ENCODE measurements at regions not wholly inside any gene's neighbourhood (a gene's known extent, or its start where the extent isn't known, plus 50 kb on each side); places are given as distances from the start of the nearest gene placed in this dataset.

DNA sequence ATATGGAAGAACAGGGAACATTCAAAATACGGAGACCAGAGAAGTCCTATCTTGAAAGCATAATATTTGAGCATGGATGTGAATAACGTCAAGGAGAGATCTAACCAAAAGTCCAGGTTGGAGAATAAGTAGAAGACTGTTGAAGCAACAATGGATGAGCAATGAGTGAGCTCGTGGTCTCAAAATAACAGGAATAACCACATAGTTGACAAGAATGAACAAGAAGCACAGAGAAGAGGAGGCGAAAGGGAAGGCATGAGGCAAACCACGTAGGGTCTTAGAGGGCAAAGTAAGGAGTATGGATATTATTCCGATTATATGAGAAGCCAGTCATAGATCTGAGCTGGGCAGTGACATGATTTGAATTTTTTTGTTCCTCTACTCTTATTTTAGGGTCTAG, 710.2 kb downstream of the BRINP1 start:
- Histone ChIP-seq H3K9me3 (ENCODE audit: control insufficient read depth, insufficient read depth, low read depth, low read length) (no peaks in the 10 kb centered on the region), H3K4me1 (ENCODE audit: control insufficient read depth, insufficient read depth, low read length) (no peaks in the 10 kb centered on the region), H3K36me3 (ENCODE audit: control insufficient read depth in 2 of 2, insufficient read depth in 1 of 2, low read length in 2 of 2) (no peaks in the 10 kb centered on the region), H3K4me3 (ENCODE audit: low read depth, low read length) (no peak overlapping the region), H3K27ac (ENCODE audit: extremely low read depth, low read depth, low read length) (no peak overlapping the region)
- TF ChIP-seq ZNF19 (tag by site-specific recombination; IDR thresholded peaks at IDR 0.05; ENCODE audit: low read depth), result no peak
- TF ChIP-seq IKZF3 (tag by site-specific recombination; IDR thresholded peaks at IDR 0.05), result no peak
- TF ChIP-seq, protein P1, sequence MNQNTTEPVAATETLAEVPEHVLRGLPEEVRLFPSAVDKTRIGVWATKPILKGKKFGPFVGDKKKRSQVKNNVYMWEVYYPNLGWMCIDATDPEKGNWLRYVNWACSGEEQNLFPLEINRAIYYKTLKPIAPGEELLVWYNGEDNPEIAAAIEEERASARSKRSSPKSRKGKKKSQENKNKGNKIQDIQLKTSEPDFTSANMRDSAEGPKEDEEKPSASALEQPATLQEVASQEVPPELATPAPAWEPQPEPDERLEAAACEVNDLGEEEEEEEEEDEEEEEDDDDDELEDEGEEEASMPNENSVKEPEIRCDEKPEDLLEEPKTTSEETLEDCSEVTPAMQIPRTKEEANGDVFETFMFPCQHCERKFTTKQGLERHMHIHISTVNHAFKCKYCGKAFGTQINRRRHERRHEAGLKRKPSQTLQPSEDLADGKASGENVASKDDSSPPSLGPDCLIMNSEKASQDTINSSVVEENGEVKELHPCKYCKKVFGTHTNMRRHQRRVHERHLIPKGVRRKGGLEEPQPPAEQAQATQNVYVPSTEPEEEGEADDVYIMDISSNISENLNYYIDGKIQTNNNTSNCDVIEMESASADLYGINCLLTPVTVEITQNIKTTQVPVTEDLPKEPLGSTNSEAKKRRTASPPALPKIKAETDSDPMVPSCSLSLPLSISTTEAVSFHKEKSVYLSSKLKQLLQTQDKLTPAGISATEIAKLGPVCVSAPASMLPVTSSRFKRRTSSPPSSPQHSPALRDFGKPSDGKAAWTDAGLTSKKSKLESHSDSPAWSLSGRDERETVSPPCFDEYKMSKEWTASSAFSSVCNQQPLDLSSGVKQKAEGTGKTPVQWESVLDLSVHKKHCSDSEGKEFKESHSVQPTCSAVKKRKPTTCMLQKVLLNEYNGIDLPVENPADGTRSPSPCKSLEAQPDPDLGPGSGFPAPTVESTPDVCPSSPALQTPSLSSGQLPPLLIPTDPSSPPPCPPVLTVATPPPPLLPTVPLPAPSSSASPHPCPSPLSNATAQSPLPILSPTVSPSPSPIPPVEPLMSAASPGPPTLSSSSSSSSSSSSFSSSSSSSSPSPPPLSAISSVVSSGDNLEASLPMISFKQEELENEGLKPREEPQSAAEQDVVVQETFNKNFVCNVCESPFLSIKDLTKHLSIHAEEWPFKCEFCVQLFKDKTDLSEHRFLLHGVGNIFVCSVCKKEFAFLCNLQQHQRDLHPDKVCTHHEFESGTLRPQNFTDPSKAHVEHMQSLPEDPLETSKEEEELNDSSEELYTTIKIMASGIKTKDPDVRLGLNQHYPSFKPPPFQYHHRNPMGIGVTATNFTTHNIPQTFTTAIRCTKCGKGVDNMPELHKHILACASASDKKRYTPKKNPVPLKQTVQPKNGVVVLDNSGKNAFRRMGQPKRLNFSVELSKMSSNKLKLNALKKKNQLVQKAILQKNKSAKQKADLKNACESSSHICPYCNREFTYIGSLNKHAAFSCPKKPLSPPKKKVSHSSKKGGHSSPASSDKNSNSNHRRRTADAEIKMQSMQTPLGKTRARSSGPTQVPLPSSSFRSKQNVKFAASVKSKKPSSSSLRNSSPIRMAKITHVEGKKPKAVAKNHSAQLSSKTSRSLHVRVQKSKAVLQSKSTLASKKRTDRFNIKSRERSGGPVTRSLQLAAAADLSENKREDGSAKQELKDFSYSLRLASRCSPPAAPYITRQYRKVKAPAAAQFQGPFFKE (tag by site-specific recombination; IDR thresholded peaks at IDR 0.05; ENCODE audit: borderline replicate concordance), result no peak
- TF ChIP-seq, protein P2, sequence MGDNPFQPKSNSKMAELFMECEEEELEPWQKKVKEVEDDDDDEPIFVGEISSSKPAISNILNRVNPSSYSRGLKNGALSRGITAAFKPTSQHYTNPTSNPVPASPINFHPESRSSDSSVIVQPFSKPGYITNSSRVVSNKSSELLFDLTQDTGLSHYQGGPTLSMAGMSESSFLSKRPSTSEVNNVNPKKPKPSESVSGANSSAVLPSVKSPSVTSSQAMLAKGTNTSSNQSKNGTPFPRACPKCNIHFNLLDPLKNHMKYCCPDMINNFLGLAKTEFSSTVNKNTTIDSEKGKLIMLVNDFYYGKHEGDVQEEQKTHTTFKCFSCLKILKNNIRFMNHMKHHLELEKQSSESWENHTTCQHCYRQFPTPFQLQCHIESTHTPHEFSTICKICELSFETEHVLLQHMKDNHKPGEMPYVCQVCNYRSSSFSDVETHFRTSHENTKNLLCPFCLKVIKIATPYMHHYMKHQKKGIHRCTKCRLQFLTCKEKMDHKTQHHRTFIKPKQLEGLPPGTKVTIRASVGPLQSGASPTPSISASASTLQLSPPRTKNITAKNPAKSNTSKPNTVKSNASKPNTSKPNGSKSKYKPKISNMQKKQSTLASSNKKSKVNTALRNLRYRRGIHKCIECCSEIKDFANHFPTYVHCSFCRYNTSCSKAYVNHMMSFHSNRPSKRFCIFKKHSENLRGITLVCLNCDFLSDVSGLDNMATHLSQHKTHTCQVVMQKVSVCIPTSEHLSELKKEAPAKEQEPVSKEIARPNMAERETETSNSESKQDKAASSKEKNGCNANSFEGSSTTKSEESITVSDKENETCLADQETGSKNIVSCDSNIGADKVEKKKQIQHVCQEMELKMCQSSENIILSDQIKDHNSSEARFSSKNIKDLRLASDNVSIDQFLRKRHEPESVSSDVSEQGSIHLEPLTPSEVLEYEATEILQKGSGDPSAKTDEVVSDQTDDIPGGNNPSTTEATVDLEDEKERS (tag by site-specific recombination; IDR thresholded peaks at IDR 0.05), result no peak
- no peak for TF ChIP-seq ZNF292 (tag by site-specific recombination; IDR thresholded peaks at IDR 0.05; ENCODE audit: borderline replicate concordance, low read depth)
- no peak for TF ChIP-seq TCF7L2 (IDR thresholded peaks at IDR 0.05; ENCODE audit: borderline replicate concordance, low read depth, low read length)
- no peak for TF ChIP-seq ZNF792 (tag by site-specific recombination; IDR thresholded peaks at IDR 0.05)
- no peak for TF ChIP-seq SP7 (tag by site-specific recombination; IDR thresholded peaks at IDR 0.05)
- TF ChIP-seq, protein P3, sequence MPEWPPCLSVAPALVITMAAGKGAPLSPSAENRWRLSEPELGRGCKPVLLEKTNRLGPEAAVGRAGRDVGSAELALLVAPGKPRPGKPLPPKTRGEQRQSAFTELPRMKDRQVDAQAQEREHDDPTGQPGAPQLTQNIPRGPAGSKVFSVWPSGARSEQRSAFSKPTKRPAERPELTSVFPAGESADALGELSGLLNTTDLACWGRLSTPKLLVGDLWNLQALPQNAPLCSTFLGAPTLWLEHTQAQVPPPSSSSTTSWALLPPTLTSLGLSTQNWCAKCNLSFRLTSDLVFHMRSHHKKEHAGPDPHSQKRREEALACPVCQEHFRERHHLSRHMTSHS (tag by site-specific recombination; IDR thresholded peaks at IDR 0.05), result no peak
- TF ChIP-seq, protein P4, sequence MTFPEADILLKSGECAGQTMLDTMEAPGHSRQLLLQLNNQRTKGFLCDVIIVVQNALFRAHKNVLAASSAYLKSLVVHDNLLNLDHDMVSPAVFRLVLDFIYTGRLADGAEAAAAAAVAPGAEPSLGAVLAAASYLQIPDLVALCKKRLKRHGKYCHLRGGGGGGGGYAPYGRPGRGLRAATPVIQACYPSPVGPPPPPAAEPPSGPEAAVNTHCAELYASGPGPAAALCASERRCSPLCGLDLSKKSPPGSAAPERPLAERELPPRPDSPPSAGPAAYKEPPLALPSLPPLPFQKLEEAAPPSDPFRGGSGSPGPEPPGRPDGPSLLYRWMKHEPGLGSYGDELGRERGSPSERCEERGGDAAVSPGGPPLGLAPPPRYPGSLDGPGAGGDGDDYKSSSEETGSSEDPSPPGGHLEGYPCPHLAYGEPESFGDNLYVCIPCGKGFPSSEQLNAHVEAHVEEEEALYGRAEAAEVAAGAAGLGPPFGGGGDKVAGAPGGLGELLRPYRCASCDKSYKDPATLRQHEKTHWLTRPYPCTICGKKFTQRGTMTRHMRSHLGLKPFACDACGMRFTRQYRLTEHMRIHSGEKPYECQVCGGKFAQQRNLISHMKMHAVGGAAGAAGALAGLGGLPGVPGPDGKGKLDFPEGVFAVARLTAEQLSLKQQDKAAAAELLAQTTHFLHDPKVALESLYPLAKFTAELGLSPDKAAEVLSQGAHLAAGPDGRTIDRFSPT (tag by site-specific recombination; IDR thresholded peaks at IDR 0.05), result no peak
- TF ChIP-seq ZNF600 (tag by site-specific recombination; IDR thresholded peaks at IDR 0.05), result no peak
- no peak for TF ChIP-seq GFI1B (tag by site-specific recombination; IDR thresholded peaks at IDR 0.05)
- no peak for TF ChIP-seq ZNF211 (tag by site-specific recombination; IDR thresholded peaks at IDR 0.05; ENCODE audit: low read depth)
- TF ChIP-seq ZSCAN23 (tag by site-specific recombination; IDR thresholded peaks at IDR 0.05), result no peak
- no peak for TF ChIP-seq TRIM28 (IDR thresholded peaks at IDR 0.05; ENCODE audit: borderline replicate concordance, low read length)
- POLR2A ChIA-PET, result no interaction called here
- CTCF ChIA-PET, result no interaction called here

All from HEK293 (cell line).